Choroid plexus epithelial cell (primary cell): ENCODE measurements at regions not wholly inside any gene's neighbourhood (a gene's known extent, or its start where the extent isn't known, plus 50 kb on each side); places are given as distances from the start of the nearest gene placed in this dataset.

ENCODE experiments used
- DNase-seq: peaks from one replicate; pipeline ENCODE4 v3.0.0-alpha.2; 2010; ENCODE audit warnings: low read depth
- H3K4me3 ChIP-seq: 2 replicates; pipeline ENCODE4 v1.5.1; 2011; ENCODE audit warnings: low read depth, mild to moderate bottlenecking, control low read depth, low read length, moderate library complexity
- TF ChIP-seq, protein P1 (sequence below): conservative IDR thresholded peaks from 2 replicates; pipeline ENCODE4 v1.5.1; 2011; ENCODE audit warnings: low read depth, mild to moderate bottlenecking, control low read depth, inconsistent platforms, low read length, moderate library complexity

- H3K4me3 ChIP-seq: no peak overlapping the region
- no peak for DNase-seq
- TF ChIP-seq, protein P1, sequence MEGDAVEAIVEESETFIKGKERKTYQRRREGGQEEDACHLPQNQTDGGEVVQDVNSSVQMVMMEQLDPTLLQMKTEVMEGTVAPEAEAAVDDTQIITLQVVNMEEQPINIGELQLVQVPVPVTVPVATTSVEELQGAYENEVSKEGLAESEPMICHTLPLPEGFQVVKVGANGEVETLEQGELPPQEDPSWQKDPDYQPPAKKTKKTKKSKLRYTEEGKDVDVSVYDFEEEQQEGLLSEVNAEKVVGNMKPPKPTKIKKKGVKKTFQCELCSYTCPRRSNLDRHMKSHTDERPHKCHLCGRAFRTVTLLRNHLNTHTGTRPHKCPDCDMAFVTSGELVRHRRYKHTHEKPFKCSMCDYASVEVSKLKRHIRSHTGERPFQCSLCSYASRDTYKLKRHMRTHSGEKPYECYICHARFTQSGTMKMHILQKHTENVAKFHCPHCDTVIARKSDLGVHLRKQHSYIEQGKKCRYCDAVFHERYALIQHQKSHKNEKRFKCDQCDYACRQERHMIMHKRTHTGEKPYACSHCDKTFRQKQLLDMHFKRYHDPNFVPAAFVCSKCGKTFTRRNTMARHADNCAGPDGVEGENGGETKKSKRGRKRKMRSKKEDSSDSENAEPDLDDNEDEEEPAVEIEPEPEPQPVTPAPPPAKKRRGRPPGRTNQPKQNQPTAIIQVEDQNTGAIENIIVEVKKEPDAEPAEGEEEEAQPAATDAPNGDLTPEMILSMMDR: no peak
These were observed 351.1 kb downstream of the ZSWIM6 start for GRCh38 chr5:61683148-61683547.

- H3K4me3 ChIP-seq: no peak overlapping the region
- DNase-seq: no peak
- TF ChIP-seq, protein P1: no peak
These were observed 351.9 kb downstream of the ZSWIM6 start for GRCh38 chr5:61683926-61684325.

DNA sequence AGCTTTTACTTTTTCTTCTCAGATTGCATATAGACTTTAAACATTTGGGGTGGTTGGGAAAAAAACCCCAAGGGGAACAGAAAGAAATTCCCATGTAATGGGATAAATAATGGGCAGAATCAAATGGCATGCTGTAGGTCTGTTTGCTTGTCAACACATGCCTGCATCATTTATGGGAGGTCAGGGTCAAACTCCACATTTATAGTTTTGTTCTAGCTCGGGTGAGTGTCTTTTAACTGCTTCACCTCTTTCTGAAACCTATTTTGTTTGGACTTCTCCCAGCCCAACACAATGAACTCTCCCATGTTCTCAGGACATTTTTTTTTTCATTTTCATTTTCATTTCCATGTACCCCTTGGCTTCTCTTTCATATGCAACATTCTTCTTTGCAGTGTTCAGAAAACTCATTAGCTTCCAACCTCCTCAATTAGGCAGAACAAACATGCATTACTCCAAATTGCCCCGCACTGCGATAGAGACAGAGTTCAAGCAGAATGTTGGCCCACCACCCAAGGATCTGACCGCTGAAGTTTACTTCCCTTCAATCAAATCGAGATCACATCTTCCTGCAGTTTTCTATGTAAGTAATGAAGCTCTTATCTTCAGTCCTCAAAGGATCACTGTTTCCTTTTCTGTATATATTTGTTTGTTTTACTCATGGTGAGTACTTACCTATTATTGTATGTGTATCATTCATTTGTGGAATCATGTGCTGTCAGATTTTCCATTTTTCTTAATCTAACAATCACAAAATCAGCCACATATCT is 354.6 kb downstream of the ZSWIM6 start:
- DNase-seq: peak; percentile 8

GRCh38 chr5:61687371-61687770 is 355.3 kb downstream of the ZSWIM6 start:
- DNase-seq: peak; percentile 29

More for the DNA sequence above, 354.6 kb downstream of the ZSWIM6 start:
- no peak overlapping the region for H3K4me3 ChIP-seq
- TF ChIP-seq, protein P1: no peak

GRCh38 chr5:61689153-61689846 is 357.2 kb downstream of the ZSWIM6 start:
- no peak overlapping the region for H3K4me3 ChIP-seq
- TF ChIP-seq, protein P1: no peak
- DNase-seq: no peak

More at GRCh38 chr5:61687371-61687770, 355.3 kb downstream of the ZSWIM6 start:
- TF ChIP-seq, protein P1: no peak
- H3K4me3 ChIP-seq: no peak overlapping the region

DNA sequence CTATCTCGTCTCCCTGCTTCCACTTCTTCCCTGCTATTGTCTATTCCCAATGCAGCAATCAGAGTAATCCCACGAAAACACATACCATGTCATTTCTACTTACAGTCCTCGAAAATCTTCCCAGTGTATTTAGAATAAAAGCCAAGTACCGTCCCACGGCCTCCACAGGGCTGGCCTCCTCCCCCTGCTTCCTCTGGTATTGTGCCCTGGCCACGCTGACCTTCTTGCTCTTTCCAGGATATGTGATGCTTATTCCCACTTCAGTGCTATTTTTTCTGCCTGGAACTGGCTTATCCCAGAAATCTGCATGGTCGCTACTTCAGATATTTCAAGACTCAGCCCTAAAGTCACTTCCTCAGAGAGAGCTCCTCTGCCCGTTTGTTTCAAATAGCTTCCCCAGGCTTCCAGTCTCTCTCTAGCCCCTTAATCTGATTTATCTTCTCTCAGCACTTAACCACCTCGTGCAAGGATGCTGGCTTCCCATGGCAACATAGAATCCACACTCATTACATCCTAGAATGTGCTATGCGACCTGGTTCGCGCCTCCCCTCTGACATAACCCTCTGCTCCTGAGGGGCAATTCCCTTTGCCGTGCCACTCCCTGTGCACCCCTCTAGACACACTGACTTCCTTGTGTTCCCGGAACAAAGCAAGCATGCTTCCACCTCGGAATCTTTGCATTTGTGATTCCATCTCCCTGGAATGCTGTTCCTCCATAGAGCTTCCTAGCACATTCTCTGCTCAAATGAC is 365.9 kb downstream of the ZSWIM6 start:
- TF ChIP-seq, protein P1: no peak
- DNase-seq: no peak

More for the DNA sequence above, 365.9 kb downstream of the ZSWIM6 start:
- H3K4me3 ChIP-seq: no peak overlapping the region
